ENCODE measurements at regions not wholly inside any gene's neighbourhood (a gene's known extent, or its start where the extent isn't known, plus 50 kb on each side); places are given as distances from the start of the nearest gene placed in this dataset.
A peak's percentile ranks its signal among the peaks of the same experiment; 100 is the strongest.

- Histone ChIP-seq H3K27me3 (no peaks in the 10 kb centered on the region), H3K27ac (no peak overlapping the region), H3K4me3 (no peak overlapping the region), H3K4me1 (no peaks in the 10 kb centered on the region), H3K36me3 (no peaks in the 10 kb centered on the region), H3K9me3 (no peaks in the 10 kb centered on the region)
- TF ChIP-seq EP300 (IDR thresholded peaks at IDR 0.05) (no peak), POLR2A (IDR thresholded peaks at IDR 0.05) (no peak), CTCF (IDR thresholded peaks at IDR 0.05) (no peak), POLR2AphosphoS5 (IDR thresholded peaks at IDR 0.05) (no peak)
- intact Hi-C loops (cut with DNase I): no loop called here
- DNase-seq: no peak
- WGBS, 2 donors: 53% methylated on average over 4 of the region's 4 CpGs
Measured at GRCh38 chr20:40942006-40942405, 86.6 kb upstream of the TOP1 start.

GRCh38 chr20:40942775-40943174 is 85.8 kb upstream of the TOP1 start:
- Histone ChIP-seq H3K4me3 (no peak overlapping the region), H3K4me1 (no peaks in the 10 kb centered on the region), H3K27ac (no peak overlapping the region), H3K9me3 (no peaks in the 10 kb centered on the region), H3K27me3 (no peaks in the 10 kb centered on the region), H3K36me3 (no peaks in the 10 kb centered on the region)
- DNase-seq: no peak
- 91 to 94% methylated on average over 6 of the region's 6 CpGs for WGBS, 2 donors
- intact Hi-C loops (cut with DNase I): no loop called here
- TF ChIP-seq CTCF (IDR thresholded peaks at IDR 0.05) (no peak), EP300 (IDR thresholded peaks at IDR 0.05) (no peak), POLR2A (IDR thresholded peaks at IDR 0.05) (no peak), POLR2AphosphoS5 (IDR thresholded peaks at IDR 0.05) (no peak)

GRCh38 chr20:40943591-40943990 is 85.0 kb upstream of the TOP1 start:
- Histone ChIP-seq H3K27ac (no peak overlapping the region), H3K9me3 (no peaks in the 10 kb centered on the region), H3K4me3 (no peak overlapping the region), H3K27me3 (no peaks in the 10 kb centered on the region), H3K4me1 (no peaks in the 10 kb centered on the region), H3K36me3 (no peaks in the 10 kb centered on the region)
- intact Hi-C loops (cut with DNase I): no loop called here
- 61 to 77% methylated on average over 2 of the region's 2 CpGs for WGBS, 2 donors
- no peak for TF ChIP-seq POLR2A (IDR thresholded peaks at IDR 0.05)
- no peak for TF ChIP-seq EP300 (IDR thresholded peaks at IDR 0.05)
- TF ChIP-seq POLR2AphosphoS5 (IDR thresholded peaks at IDR 0.05): no peak
- TF ChIP-seq CTCF (IDR thresholded peaks at IDR 0.05): no peak
- peak; percentile 40 for DNase-seq

- TF ChIP-seq CTCF (IDR thresholded peaks at IDR 0.05): no peak
- no peak for TF ChIP-seq POLR2A (IDR thresholded peaks at IDR 0.05)
- TF ChIP-seq POLR2AphosphoS5 (IDR thresholded peaks at IDR 0.05): no peak
- no peak for TF ChIP-seq EP300 (IDR thresholded peaks at IDR 0.05)
- Histone ChIP-seq H3K27ac (no peak overlapping the region), H3K4me3 (no peak overlapping the region), H3K4me1 (no peaks in the 10 kb centered on the region), H3K27me3 (peaks cover 0 to 3% (median 0%) of the 10 kb centered on the region in 3 donors), H3K9me3 (no peaks in the 10 kb centered on the region), H3K36me3 (no peaks in the 10 kb centered on the region)
- intact Hi-C loops (cut with DNase I): no loop called here
- DNase-seq: peak; percentile 44
- 57 to 72% methylated on average over 5 of the region's 5 CpGs for WGBS, 2 donors
Measured at GRCh38 chr20:40945189-40945588, 83.4 kb upstream of the TOP1 start.

GRCh38 chr20:40945754-40946450 is 82.7 kb upstream of the TOP1 start:
- intact Hi-C loops (cut with DNase I): no loop called here
- Histone ChIP-seq H3K36me3 (no peaks in the 10 kb centered on the region), H3K27ac (no peak overlapping the region), H3K4me3 (no peak overlapping the region), H3K4me1 (no peaks in the 10 kb centered on the region), H3K9me3 (no peaks in the 10 kb centered on the region), H3K27me3 (peaks cover 0 to 8% (median 0%) of the 10 kb centered on the region in 3 donors)
- peak; percentile 60 for DNase-seq
- TF ChIP-seq POLR2AphosphoS5 (IDR thresholded peaks at IDR 0.05): no peak
- TF ChIP-seq CTCF (IDR thresholded peaks at IDR 0.05): peak in 2 of 4 experiments; percentile 12
- WGBS, 2 donors: 39 to 58% methylated on average over 12 of the region's 12 CpGs
